K562 (cell line): ENCODE measurements at regions not wholly inside any gene's neighbourhood (a gene's known extent, or its start where the extent isn't known, plus 50 kb on each side); places are given as distances from the start of the nearest gene placed in this dataset.

Experiments
- ATAC-seq: fragments of 200-7000 bp; cut with Tn5 transposase; 3 replicates; pipeline ENCODE4 v1.9.1; 2020; ENCODE audit warnings: moderate library complexity
- BruUV-seq: library from RNA; stranded (reverse); fragments of 400-500 nt; replicated peaks from 2 replicates; lab custom pipeline; 2021; lab: Mats Ljungman, UMichigan
- CTCF ChIA-PET: fragments of 300-600 bp; formaldehyde crosslinking; extraction: SDS; loops from one replicate; lab custom pipeline; 2021; ENCODE audit warnings: low intra/inter-chr PET ratio; lab: Yijun Ruan, JAX
- POLR2A ChIA-PET: fragments of 300-600, 350-650 bp; sonication (Branson Sonifier 250); formaldehyde crosslinking; extraction: SDS; loops from one replicate; lab custom pipeline; 2021; ENCODE audit warnings: antibody characterized with exemption, inconsistent platforms; lab: Yijun Ruan, JAX
- DNase-seq, 4 experiments: peaks; one replicate each; pipeline versions ENCODE4 v3.0.0 to v3.0.0-alpha.2; 2011 to 2018; ENCODE audit warnings: low spot score in 3 of 4, mixed read lengths in 3 of 4; ENCODE audit errors: extremely low read depth in 1 of 4
- FAIRE-seq: peaks from 2 replicates; lab custom pipeline; 2011; peaks lifted over from hg19 to GRCh38; lab: Jason Lieb, UNC
- H2AFZ ChIP-seq: 2 replicates; pipeline ENCODE4 v1.6.0; 2011; ENCODE audit warnings: low read depth, low read length, control low read depth, inconsistent platforms
- H3K27ac ChIP-seq: fragments of 200-600 bp; 3 replicates; pipeline ENCODE4 v1.8.0; 2011; ENCODE audit warnings: low read depth, mild to moderate bottlenecking, control low read depth, inconsistent platforms, low read length, moderate library complexity, mixed read lengths; ENCODE audit errors: extremely low read depth
- H3K27me3 ChIP-seq, 2 experiments: fragments of 300-600 bp in 1 of 2; 2 replicates in 1 of 2; 3 replicates in 1 of 2; pipeline versions ENCODE4 v1.6.0 to v1.8.0; 2011; ENCODE audit warnings: inconsistent platforms in 2 of 2, low read length in 2 of 2, mild to moderate bottlenecking in 1 of 2, mixed read lengths in 1 of 2, moderate library complexity in 1 of 2; ENCODE audit not compliant: control insufficient read depth in 2 of 2, insufficient read depth in 2 of 2
- H3K36me3 ChIP-seq: fragments of 300-600 bp; 3 replicates; pipeline ENCODE4 v1.8.0; 2011; ENCODE audit warnings: mild to moderate bottlenecking, low read length, inconsistent platforms; ENCODE audit not compliant: control insufficient read depth, insufficient read depth
- H3K4me1 ChIP-seq, 2 experiments: fragments of 200-600 bp in 1 of 2; replicated peaks in 1 of 2; 2 replicates in 1 of 2; 3 replicates in 1 of 2; pipeline versions ENCODE4 v1.5.1 to v1.8.0; 2011; ENCODE audit warnings: inconsistent platforms in 2 of 2, low read length in 2 of 2, mild to moderate bottlenecking in 1 of 2, mixed read lengths in 1 of 2, moderate library complexity in 1 of 2; ENCODE audit not compliant: control insufficient read depth in 2 of 2, insufficient read depth in 2 of 2
- H3K4me2 ChIP-seq: 2 replicates; pipeline ENCODE4 v1.6.1; 2011; ENCODE audit warnings: low read length, control low read depth, inconsistent platforms, mixed read lengths; ENCODE audit not compliant: insufficient read depth
- H3K4me3 ChIP-seq: fragments of 200-600 bp; sonication (generic), shearing (Covaris generic); 2 replicates; pipeline ENCODE4 v1.5.1; 2016; ENCODE audit warnings: control low read depth, inconsistent platforms
- H3K79me2 ChIP-seq: fragments of 200-600 bp; 3 replicates; pipeline ENCODE4 v1.8.0; 2011; ENCODE audit warnings: low read length, inconsistent platforms; ENCODE audit not compliant: control insufficient read depth, insufficient read depth
- H3K9ac ChIP-seq, 2 experiments: 2 replicates each; pipeline versions ENCODE4 v1.6.0 to v1.6.1; 2011; ENCODE audit warnings: low read depth in 2 of 2, low read length in 2 of 2, control low read depth in 1 of 2, inconsistent platforms in 1 of 2, mild to moderate bottlenecking in 1 of 2, mixed read lengths in 1 of 2; ENCODE audit not compliant: insufficient read depth in 1 of 2
- H3K9me1 ChIP-seq: one replicate; pipeline ENCODE4 v1.6.0; 2011; ENCODE audit warnings: inconsistent platforms, mild to moderate bottlenecking, low read length, moderate library complexity; ENCODE audit not compliant: control insufficient read depth, insufficient read depth
- H3K9me3 ChIP-seq: replicated peaks from 2 replicates; pipeline ENCODE4 v1.5.1; 2011; ENCODE audit warnings: low read depth, low read length, inconsistent platforms; ENCODE audit not compliant: control insufficient read depth, insufficient read depth
- H4K20me1 ChIP-seq: replicated peaks from 2 replicates; pipeline ENCODE4 v1.6.1; 2011; ENCODE audit warnings: low read length, inconsistent platforms, mixed read lengths; ENCODE audit not compliant: control insufficient read depth, insufficient read depth
- BMI1 ChIP-seq: fragments of 150-350 bp; IDR thresholded peaks from 2 replicates; pipeline ENCODE4 v1.6.1; 2014; ENCODE audit warnings: low read length
- KLF13 ChIP-seq: fragments of 450-650 bp; IDR thresholded peaks from 2 replicates; pipeline ENCODE4 v1.6.1; 2016; ENCODE audit warnings: missing genetic modification characterization, low read depth, mild to moderate bottlenecking, missing compliant biosample characterization, moderate library complexity, borderline replicate concordance
- POLR2H ChIP-seq: IDR thresholded peaks from 2 replicates; pipeline ENCODE4 v1.6.1; 2016; ENCODE audit warnings: missing genetic modification characterization, low read depth, mild to moderate bottlenecking, control low read depth, missing compliant biosample characterization, moderate library complexity
- PTRF ChIP-seq: fragments of 450-650 bp; IDR thresholded peaks from 2 replicates; pipeline ENCODE4 v1.6.1; 2016; ENCODE audit warnings: mild to moderate bottlenecking, missing genetic modification characterization, missing compliant biosample characterization
- SMARCA5 ChIP-seq: fragments of 450-650 bp; IDR thresholded peaks from 2 replicates; pipeline ENCODE4 v1.6.1; 2016
- WGBS: fragments of 100-300 bp; shearing (Covaris generic); methylation state at CpG from one replicate; pipeline ENCODE4 v1.1.6; 2016; ENCODE audit warnings: low coverage, mixed read lengths; ENCODE audit not compliant: insufficient coverage; ENCODE audit errors: missing lambda C conversion rate; 5-methylcytosine and 5-hydroxymethylcytosine counted together
- in situ Hi-C: fragments of 300-500 bp; cut with MboI; formaldehyde crosslinking; loops from 4 replicates; pipeline ENCODE4 v1.15.0; 2018; ENCODE audit warnings: inconsistent platforms, mixed read lengths
- intact Hi-C: fragments of 100-400 bp; cut with micrococcal nuclease; formaldehyde crosslinking; loops from 2 replicates; pipeline ENCODE4 v1.14.2; 2022
- TF ChIP-seq, protein P1 (sequence below): fragments of 250-450 bp; sonication (Bioruptor Pico); IDR thresholded peaks from 2 replicates; pipeline ENCODE4 v1.8.0; 2021; ENCODE audit warnings: mild to moderate bottlenecking, moderate library complexity
- TF ChIP-seq, protein P2 (sequence below): fragments of 250-450 bp; sonication (Bioruptor Pico); IDR thresholded peaks from 2 replicates; pipeline ENCODE4 v1.9.0; 2021; ENCODE audit warnings: mild to moderate bottlenecking

DNA sequence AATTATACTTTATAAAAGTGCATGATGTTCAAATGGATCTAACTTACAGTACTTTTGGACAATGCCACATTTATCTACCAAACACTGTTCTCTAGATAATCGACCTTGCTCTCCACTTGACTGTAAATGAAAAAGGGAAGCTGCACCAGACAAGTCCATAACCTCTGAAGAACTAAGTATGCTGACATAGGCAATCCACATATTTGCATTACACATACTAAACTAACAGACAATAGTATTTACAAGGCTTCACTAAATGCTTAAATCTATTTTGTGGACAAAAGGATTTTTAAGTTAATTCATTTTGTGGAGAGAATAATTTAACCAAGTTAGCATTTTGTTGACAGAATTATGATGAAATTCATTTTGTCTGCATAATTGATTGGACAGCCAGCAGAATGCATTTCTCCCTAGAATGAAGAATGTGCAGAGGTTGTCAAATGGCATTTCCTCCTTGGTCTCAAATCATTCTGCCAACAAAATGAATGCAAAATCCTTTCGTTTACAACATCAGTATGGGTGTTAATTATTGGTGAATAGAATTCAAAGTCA, 520.9 kb downstream of the CPS1 start:
- no peak for TF ChIP-seq POLR2H (tag)
- TF ChIP-seq, protein P1, sequence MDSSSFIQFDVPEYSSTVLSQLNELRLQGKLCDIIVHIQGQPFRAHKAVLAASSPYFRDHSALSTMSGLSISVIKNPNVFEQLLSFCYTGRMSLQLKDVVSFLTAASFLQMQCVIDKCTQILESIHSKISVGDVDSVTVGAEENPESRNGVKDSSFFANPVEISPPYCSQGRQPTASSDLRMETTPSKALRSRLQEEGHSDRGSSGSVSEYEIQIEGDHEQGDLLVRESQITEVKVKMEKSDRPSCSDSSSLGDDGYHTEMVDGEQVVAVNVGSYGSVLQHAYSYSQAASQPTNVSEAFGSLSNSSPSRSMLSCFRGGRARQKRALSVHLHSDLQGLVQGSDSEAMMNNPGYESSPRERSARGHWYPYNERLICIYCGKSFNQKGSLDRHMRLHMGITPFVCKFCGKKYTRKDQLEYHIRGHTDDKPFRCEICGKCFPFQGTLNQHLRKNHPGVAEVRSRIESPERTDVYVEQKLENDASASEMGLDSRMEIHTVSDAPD (CRISPR knock-in tag) = no peak
- TF ChIP-seq KLF13 = no peak
- no peak for TF ChIP-seq PTRF (tag)
- TF ChIP-seq, protein P2, sequence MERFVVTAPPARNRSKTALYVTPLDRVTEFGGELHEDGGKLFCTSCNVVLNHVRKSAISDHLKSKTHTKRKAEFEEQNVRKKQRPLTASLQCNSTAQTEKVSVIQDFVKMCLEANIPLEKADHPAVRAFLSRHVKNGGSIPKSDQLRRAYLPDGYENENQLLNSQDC (CRISPR knock-in tag) = no peak
- no peak for TF ChIP-seq SMARCA5
- TF ChIP-seq BMI1 = no peak
- Histone ChIP-seq H3K79me2 (no peaks in the 10 kb centered on the region), H3K36me3 (no peaks in the 10 kb centered on the region), H3K27me3 (no peaks in the 10 kb centered on the region), H3K9me1 (no peaks in the 10 kb centered on the region), H3K27ac (no peak overlapping the region), H3K4me3 (no peak overlapping the region), H3K4me1 (no peaks in the 10 kb centered on the region), H4K20me1 (no peaks in the 10 kb centered on the region), H3K9ac (no peak overlapping the region), H3K9me3 (no peaks in the 10 kb centered on the region), H3K4me2 (no peak overlapping the region), H2AFZ (no peak overlapping the region)
- in situ Hi-C loops = no loop called here
- DNase-seq = no peak
- ATAC-seq = no peak
- BruUV-seq = no TSS peak
- ChIA-PET CTCF (no interaction called here), POLR2A (no interaction called here)
- FAIRE-seq = no peak
- intact Hi-C loops = no loop called here
- 0% methylated on average over 2 of the region's 2 CpGs for WGBS
